Activated B cell treated with CpG ODN at 0.5 μM for 24 hours (primary cell): ENCODE measurements at regions not wholly inside any gene's neighbourhood (a gene's known extent, or its start where the extent isn't known, plus 50 kb on each side); places are given as distances from the start of the nearest gene placed in this dataset.
"Not testable (repeated sequence)": the region's sequence is repeated elsewhere in the genome, so short reads cannot be mapped to it uniquely, and the experiment has no call there.

Experiments used
- ATAC-seq: fragments of 200-7000 bp; cut with Tn5 transposase; one replicate; pipeline ENCODE4 v1.10.0; 2021; ENCODE audit warnings: low read depth, mild to moderate bottlenecking, moderate library complexity
- CTCF ChIA-PET: fragments of 350-600 bp; sonication (Branson Sonifier 250); formaldehyde crosslinking; loops from one replicate; lab custom pipeline; 2021; ENCODE audit warnings: antibody characterized with exemption; lab: Charles Lee
- POLR2A ChIA-PET: fragments of 350-600 bp; sonication (Branson Sonifier 250); formaldehyde crosslinking; loops from one replicate; lab custom pipeline; 2021; ENCODE audit warnings: antibody characterized with exemption; lab: Charles Lee
- DNase-seq: peaks from one replicate; pipeline ENCODE4 v3.0.0; 2022
- H3K27ac Mint-ChIP-seq: one replicate; pipeline ENCODE4 v1.8.0; 2020; ENCODE audit warnings: mixed read lengths
- H3K27me3 Mint-ChIP-seq: one replicate; pipeline ENCODE4 v1.8.0; 2021; ENCODE audit warnings: mixed read lengths
- H3K36me3 Mint-ChIP-seq: one replicate; pipeline ENCODE4 v1.8.0; 2021; ENCODE audit warnings: low read depth, mixed read lengths
- H3K4me1 Mint-ChIP-seq: one replicate; pipeline ENCODE4 v1.8.0; 2021; ENCODE audit warnings: mixed read lengths
- H3K4me3 Mint-ChIP-seq: one replicate; pipeline ENCODE4 v1.8.0; 2020; ENCODE audit warnings: mild to moderate bottlenecking, mixed read lengths
- H3K9me3 Mint-ChIP-seq: one replicate; pipeline ENCODE4 v1.8.0; 2020; ENCODE audit warnings: mixed read lengths
- intact Hi-C: fragments of 100-400 bp; cut with micrococcal nuclease; formaldehyde crosslinking; loops from one replicate; pipeline ENCODE4 v1.15.1; 2024
- TF ChIP-seq, protein P1 (sequence below): fragments of 200-600 bp; IDR thresholded peaks from one replicate; pipeline ENCODE4 v1.8.0; 2022; ENCODE audit warnings: antibody characterized with exemption, mild to moderate bottlenecking

- Mint-ChIP-seq H3K36me3 (no peaks in the 10 kb centered on the region), H3K27me3 (peaks cover 8% of the 10 kb centered on the region), H3K4me3 (no peak overlapping the region), H3K27ac (no peak overlapping the region), H3K4me1 (no peaks in the 10 kb centered on the region), H3K9me3 (no peaks in the 10 kb centered on the region)
- ChIA-PET POLR2A (no interaction called here), CTCF (no interaction called here)
- ATAC-seq (no peak), DNase-seq (no peak)
- intact Hi-C loops, result loop anchor here (5.0 kb wide), 1 partner anchor 329 kb away; no protein-coding TSS in a partner anchor
- TF ChIP-seq, protein P1, sequence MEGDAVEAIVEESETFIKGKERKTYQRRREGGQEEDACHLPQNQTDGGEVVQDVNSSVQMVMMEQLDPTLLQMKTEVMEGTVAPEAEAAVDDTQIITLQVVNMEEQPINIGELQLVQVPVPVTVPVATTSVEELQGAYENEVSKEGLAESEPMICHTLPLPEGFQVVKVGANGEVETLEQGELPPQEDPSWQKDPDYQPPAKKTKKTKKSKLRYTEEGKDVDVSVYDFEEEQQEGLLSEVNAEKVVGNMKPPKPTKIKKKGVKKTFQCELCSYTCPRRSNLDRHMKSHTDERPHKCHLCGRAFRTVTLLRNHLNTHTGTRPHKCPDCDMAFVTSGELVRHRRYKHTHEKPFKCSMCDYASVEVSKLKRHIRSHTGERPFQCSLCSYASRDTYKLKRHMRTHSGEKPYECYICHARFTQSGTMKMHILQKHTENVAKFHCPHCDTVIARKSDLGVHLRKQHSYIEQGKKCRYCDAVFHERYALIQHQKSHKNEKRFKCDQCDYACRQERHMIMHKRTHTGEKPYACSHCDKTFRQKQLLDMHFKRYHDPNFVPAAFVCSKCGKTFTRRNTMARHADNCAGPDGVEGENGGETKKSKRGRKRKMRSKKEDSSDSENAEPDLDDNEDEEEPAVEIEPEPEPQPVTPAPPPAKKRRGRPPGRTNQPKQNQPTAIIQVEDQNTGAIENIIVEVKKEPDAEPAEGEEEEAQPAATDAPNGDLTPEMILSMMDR, result no peak
Measured at GRCh38 chr12:131641315-131641714, 69.6 kb upstream of the SFSWAP start.

- intact Hi-C loops, result loop anchor here (5.0 kb wide), 1 partner anchor 330 kb away; no protein-coding TSS in a partner anchor
- no peaks in the 10 kb centered on the region for H3K36me3 Mint-ChIP-seq
- CTCF ChIA-PET, result no interaction called here
Measured at GRCh38 chr12:131642101-131642540, 68.8 kb upstream of the SFSWAP start.

DNA sequence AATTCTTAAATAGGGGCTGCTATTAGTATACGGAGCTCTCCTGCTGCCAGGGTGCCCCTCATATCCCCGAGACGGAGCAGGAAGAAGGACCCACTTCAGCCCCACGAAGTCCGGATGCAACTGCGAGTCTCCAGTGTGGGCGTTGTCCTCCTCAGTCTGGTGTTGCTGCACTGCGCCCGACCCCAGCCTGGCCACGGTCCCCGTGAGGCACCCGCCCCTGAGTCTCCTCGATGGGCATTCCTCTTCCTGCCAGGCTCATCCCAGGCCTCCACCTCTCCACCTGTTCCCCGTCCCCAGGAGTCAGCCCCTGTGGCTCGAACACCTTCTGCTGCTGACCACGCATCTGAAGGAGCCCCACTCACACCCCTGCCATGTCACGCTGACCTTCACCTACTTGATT lies 68.1 kb upstream of the SFSWAP start:
- ChIA-PET CTCF (no interaction called here), POLR2A (no interaction called here)
- Mint-ChIP-seq H3K9me3 (no peaks in the 10 kb centered on the region), H3K4me1 (no peaks in the 10 kb centered on the region), H3K27ac (no peak overlapping the region), H3K36me3 (no peaks in the 10 kb centered on the region), H3K27me3 (peaks cover 8% of the 10 kb centered on the region), H3K4me3 (no peak overlapping the region)
- TF ChIP-seq, protein P1, result no peak
- ATAC-seq (no peak), DNase-seq (no peak)
- intact Hi-C loops, result loop anchor here (5.0 kb wide), 1 partner anchor 330 kb away; no protein-coding TSS in a partner anchor

More at GRCh38 chr12:131642101-131642540, 68.8 kb upstream of the SFSWAP start:
- DNase-seq (no peak), ATAC-seq (no peak)
- no peak overlapping the region for H3K27ac Mint-ChIP-seq
- TF ChIP-seq, protein P1, result no peak
- no peak overlapping the region for H3K4me3 Mint-ChIP-seq
- POLR2A ChIA-PET, result no interaction called here
- no peaks in the 10 kb centered on the region for H3K4me1 Mint-ChIP-seq
- H3K27me3 Mint-ChIP-seq, result peaks cover 8% of the 10 kb centered on the region
- no peaks in the 10 kb centered on the region for H3K9me3 Mint-ChIP-seq

DNA sequence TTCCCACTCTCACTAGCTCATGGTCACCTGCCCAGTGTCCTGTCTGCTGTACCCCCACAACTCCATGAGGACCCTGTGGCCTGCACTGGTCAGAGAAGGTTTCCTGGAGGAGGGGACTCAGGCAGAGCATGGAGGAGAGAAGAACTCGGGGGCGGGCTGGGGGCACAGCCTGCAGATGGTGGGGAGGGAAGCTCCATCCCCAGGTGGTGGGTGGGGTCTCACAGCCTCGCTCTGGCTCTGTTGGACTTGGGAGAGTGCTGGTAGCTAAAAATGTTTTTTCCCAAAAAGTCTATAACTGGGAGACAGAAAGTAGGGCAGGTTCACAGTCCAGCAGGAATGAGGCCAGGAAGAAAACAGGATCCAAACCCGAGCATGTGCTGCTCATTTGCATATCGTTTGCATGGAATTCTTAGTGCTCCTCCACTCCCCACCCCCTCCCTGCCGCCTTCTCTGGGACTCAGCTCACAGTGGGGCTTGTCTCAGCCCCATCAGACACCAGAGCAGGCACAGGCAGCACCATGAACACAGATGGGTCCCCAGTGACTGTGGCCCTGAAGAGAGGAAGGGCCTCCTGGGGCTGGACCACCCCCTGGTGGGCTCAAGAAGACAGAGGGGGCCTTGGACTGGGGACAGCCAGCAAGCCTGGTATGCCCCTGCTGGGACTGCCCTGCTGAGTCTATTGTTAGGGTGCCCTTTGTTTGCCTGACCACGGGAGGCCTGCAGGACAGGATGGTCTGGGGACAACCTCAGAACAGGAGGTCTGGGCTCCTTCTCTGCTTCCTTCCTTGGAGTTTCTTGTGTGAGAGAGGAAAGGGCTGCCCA lies 67.0 kb upstream of the SFSWAP start:
- CTCF ChIA-PET, result no interaction called here
- Mint-ChIP-seq H3K27ac (no peak overlapping the region), H3K27me3 (peaks cover 8% of the 10 kb centered on the region), H3K36me3 (no peaks in the 10 kb centered on the region), H3K9me3 (no peaks in the 10 kb centered on the region), H3K4me3 (no peak overlapping the region), H3K4me1 (no peaks in the 10 kb centered on the region)
- ATAC-seq (no peak), DNase-seq (no peak)
- POLR2A ChIA-PET, result no interaction called here
- TF ChIP-seq, protein P1, result no peak
- intact Hi-C loops, result loop anchor here (5.0 kb wide), 1 partner anchor 332 kb away; no protein-coding TSS in a partner anchor

DNA sequence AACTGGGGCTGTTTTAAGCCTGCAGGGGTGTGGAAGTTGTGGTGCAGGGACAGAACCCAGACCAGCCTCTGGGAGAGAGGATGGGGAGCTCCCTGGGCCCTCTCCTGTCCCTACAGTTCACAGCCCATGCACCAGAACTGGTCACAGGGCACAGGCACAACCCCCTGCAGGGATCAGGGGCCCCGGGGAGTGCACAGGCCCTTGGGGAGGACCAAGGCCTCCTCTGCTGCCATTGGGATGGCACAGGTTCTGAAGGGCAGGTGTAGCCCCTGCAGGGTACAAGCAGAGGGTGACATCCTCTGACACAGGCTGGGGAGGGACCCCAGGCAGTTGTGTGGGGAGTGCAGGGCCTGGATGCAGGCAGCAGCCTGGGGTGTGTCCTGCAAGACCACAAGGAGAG lies 66.4 kb upstream of the SFSWAP start:
- ChIA-PET POLR2A (no interaction called here), CTCF (no interaction called here)
- Mint-ChIP-seq H3K27ac (no peak overlapping the region), H3K36me3 (no peaks in the 10 kb centered on the region), H3K9me3 (no peaks in the 10 kb centered on the region), H3K4me3 (no peak overlapping the region), H3K4me1 (no peaks in the 10 kb centered on the region), H3K27me3 (peaks cover 8% of the 10 kb centered on the region)
- intact Hi-C loops, result loop anchor here (5.0 kb wide), 1 partner anchor 332 kb away; no protein-coding TSS in a partner anchor
- DNase-seq (no peak), ATAC-seq (no peak)
- TF ChIP-seq, protein P1, result no peak

DNA sequence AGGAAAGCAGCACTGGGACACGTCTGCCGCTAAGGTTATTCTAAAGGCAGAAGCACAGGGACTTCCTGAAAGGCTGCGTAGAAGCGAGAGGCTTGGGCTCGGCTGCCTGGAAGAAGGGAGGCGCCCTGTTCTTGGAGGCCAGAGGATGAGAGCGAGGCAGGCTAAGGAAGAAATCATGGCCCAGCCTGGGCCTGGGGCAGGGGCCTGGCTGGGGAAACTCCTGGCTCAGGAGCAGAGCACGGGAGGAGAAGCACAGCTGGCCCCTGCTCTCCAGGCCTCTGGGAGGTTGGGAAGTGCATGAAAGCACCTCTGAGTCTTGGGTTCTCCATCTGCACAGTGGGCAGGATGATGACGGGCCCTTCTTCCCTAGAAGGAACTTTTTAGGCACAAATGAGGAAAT lies 66.0 kb upstream of the SFSWAP start:
- H3K36me3 Mint-ChIP-seq, H3K27ac Mint-ChIP-seq, H3K4me1 Mint-ChIP-seq, DNase-seq, H3K27me3 Mint-ChIP-seq, H3K9me3 Mint-ChIP-seq, CTCF ChIA-PET, ATAC-seq, H3K4me3 Mint-ChIP-seq, POLR2A ChIA-PET: not testable (repeated sequence)
- intact Hi-C loops, result loop anchor here (5.0 kb wide), 1 partner anchor 333 kb away; no protein-coding TSS in a partner anchor

GRCh38 chr12:131645557-131645956 lies 65.3 kb upstream of the SFSWAP start:
- DNase-seq, POLR2A ChIA-PET: not testable (repeated sequence)

More at GRCh38 chr12:131645557-131645956, 65.3 kb upstream of the SFSWAP start:
- ATAC-seq, CTCF ChIA-PET, H3K9me3 Mint-ChIP-seq, intact Hi-C loops, H3K36me3 Mint-ChIP-seq, H3K27ac Mint-ChIP-seq, H3K4me3 Mint-ChIP-seq, H3K27me3 Mint-ChIP-seq, H3K4me1 Mint-ChIP-seq: not testable (repeated sequence)
